ENCODE measurements at regions not wholly inside any gene's neighbourhood (a gene's known extent, or its start where the extent isn't known, plus 50 kb on each side); places are given as distances from the start of the nearest gene placed in this dataset.

GRCh38 chr1:119293797-119294196 is 74.8 kb upstream of the HAO2 start:
- intact Hi-C loops (cut with micrococcal nuclease), result no loop called here
- DNase-seq (no peak), ATAC-seq (no peak)

GRCh38 chr1:119294199-119294598 is 74.4 kb upstream of the HAO2 start:
- ATAC-seq, result no peak
- intact Hi-C loops (cut with micrococcal nuclease), result no loop called here
- DNase-seq, result no peak

DNA sequence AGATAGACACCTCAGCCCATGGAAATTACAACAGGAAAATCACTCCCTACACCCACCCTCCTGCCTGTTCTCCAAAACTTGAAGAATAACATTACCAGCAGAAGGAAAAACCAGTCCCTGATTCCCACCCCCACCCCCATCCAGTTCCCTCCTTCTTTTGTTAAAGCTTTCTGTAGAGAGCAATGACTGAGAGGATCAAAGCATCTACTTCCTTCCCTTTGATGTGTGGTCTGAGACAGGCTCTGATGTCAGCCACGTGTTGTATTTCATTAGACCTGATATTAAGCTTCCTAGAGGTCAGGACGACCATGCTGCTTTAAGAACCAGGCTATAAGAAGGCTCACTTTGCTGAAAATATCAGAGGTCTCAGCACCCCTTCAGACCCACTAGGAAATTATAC is 73.9 kb upstream of the HAO2 start:
- intact Hi-C loops (cut with micrococcal nuclease), result no loop called here
- DNase-seq (no peak), ATAC-seq (no peak)

- DNase-seq, result no peak
- no peak for ATAC-seq
- intact Hi-C loops (cut with micrococcal nuclease), result no loop called here
Observed at GRCh38 chr1:119298687-119299303, 69.8 kb upstream of the HAO2 start.

DNA sequence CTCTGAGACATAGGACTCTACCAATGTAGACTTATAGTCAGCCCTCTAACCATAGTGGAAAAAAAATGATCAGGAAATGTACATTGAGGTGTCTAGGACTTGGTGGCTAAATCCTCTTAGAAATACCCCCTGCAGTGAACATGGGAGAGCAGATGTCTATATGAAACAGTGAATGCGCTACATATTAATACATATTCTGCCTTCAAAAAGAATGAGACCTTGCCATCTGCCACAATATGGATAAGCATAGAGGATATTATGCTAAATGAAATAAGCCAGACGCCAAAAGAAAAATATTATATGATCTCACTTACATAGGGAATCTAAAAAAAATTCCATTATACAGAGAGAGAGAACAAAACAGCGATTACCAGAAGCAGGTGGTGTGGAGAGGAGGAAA is 66.6 kb upstream of the HAO2 start:
- DNase-seq, result no peak
- intact Hi-C loops (cut with micrococcal nuclease), result no loop called here
- ATAC-seq, result no peak

GRCh38 chr1:119308130-119308700 is 60.4 kb upstream of the HAO2 start:
- intact Hi-C loops (cut with micrococcal nuclease), result no loop called here
- ATAC-seq, result no peak
- no peak for DNase-seq

- intact Hi-C loops (cut with micrococcal nuclease), result no loop called here
- DNase-seq (no peak), ATAC-seq (no peak)
Observed at GRCh38 chr1:119308806-119309205, 59.8 kb upstream of the HAO2 start.

- no peak for ATAC-seq
- intact Hi-C loops (cut with micrococcal nuclease), result no loop called here
- DNase-seq, result no peak
Observed at GRCh38 chr1:119310301-119310700, 58.3 kb upstream of the HAO2 start.

- DNase-seq (no peak), ATAC-seq (no peak)
- intact Hi-C loops (cut with micrococcal nuclease), result no loop called here
Observed at GRCh38 chr1:119312500-119312899, 56.1 kb upstream of the HAO2 start.

GRCh38 chr1:119314001-119314796 is 54.4 kb upstream of the HAO2 start:
- intact Hi-C loops (cut with micrococcal nuclease), result no loop called here

GRCh38 chr1:119316870-119317416 is 51.6 kb upstream of the HAO2 start:
- no peak for DNase-seq
- no peak for ATAC-seq
- intact Hi-C loops (cut with micrococcal nuclease), result no loop called here

More at GRCh38 chr1:119314001-119314796, 54.4 kb upstream of the HAO2 start:
- DNase-seq, result no peak
- no peak for ATAC-seq

- intact Hi-C loops (cut with micrococcal nuclease), result no loop called here
- no peak for DNase-seq
- no peak for ATAC-seq
Observed at GRCh38 chr1:119318466-119319309, 49.9 kb upstream of the HAO2 start.

Measured in left ventricle myocardium superior (tissue), 1 donor.